H1 (cell line): ENCODE measurements at regions not wholly inside any gene's neighbourhood (a gene's known extent, or its start where the extent isn't known, plus 50 kb on each side); places are given as distances from the start of the nearest gene placed in this dataset.
"Not testable (repeated sequence)": the region's sequence is repeated elsewhere in the genome, so short reads cannot be mapped to it uniquely, and the experiment has no call there.

Experiments used
- BRCA1 ChIP-seq: IDR thresholded peaks from 2 replicates; pipeline ENCODE4 v1.6.1; 2012; ENCODE audit warnings: low read depth, low read length, improper control_type of control experiment
- EZH2 ChIP-seq: fragments of 200-600 bp; sonication (generic); IDR thresholded peaks from 2 replicates; pipeline ENCODE4 v1.7.1; 2012; ENCODE audit warnings: low read depth, mild to moderate bottlenecking, moderate library complexity, low read length, inconsistent platforms; ENCODE audit not compliant: severe bottlenecking
- POLR2A ChIP-seq, 2 experiments: IDR thresholded peaks; 1 replicate in 1 of 2; 2 replicates in 1 of 2; pipeline ENCODE4 v1.6.1; 2011; ENCODE audit warnings: low read depth in 2 of 2, low read length in 2 of 2, mild to moderate bottlenecking in 2 of 2; ENCODE audit errors: control extremely low read depth in 1 of 2
- POLR2AphosphoS5 ChIP-seq: IDR thresholded peaks from 2 replicates; pipeline ENCODE4 v1.6.1; 2011; ENCODE audit warnings: low read depth, low read length
- TAF1 ChIP-seq: IDR thresholded peaks from 2 replicates; pipeline ENCODE4 v1.6.1; 2011; ENCODE audit warnings: mild to moderate bottlenecking, low read depth, low read length
- TF ChIP-seq, protein P1 (sequence below), 3 experiments: IDR thresholded peaks; 1 replicate in 2 of 3; 2 replicates in 1 of 3; pipeline versions ENCODE4 v1.5.1 to v1.6.1; 2011; ENCODE audit warnings: low read length in 3 of 3, mild to moderate bottlenecking in 3 of 3, inconsistent platforms in 2 of 3, low read depth in 1 of 3, moderate library complexity in 1 of 3; ENCODE audit not compliant: insufficient read depth in 1 of 3; ENCODE audit errors: control extremely low read depth in 1 of 3

DNA sequence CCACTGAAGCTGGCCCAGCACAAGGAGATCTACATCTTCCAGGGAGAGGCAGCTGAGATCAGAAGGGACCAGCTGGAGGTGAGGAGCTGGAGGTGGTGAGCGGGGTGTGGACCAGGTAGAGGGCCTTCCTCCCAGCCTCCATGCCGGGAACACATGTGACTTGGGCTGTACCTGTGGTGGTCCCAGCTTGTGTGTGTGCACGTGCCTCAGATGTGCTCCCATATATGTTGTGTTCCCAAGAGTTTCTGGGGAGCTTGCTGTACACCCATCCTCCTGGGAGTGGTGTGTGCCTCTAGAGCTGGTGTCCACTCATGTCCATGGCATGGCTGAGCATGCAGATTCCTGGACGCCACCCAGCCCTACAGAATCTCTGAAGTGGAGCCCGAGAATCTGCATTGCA, 183.7 kb upstream of the AKAP13 start:
- TF ChIP-seq, protein P1, sequence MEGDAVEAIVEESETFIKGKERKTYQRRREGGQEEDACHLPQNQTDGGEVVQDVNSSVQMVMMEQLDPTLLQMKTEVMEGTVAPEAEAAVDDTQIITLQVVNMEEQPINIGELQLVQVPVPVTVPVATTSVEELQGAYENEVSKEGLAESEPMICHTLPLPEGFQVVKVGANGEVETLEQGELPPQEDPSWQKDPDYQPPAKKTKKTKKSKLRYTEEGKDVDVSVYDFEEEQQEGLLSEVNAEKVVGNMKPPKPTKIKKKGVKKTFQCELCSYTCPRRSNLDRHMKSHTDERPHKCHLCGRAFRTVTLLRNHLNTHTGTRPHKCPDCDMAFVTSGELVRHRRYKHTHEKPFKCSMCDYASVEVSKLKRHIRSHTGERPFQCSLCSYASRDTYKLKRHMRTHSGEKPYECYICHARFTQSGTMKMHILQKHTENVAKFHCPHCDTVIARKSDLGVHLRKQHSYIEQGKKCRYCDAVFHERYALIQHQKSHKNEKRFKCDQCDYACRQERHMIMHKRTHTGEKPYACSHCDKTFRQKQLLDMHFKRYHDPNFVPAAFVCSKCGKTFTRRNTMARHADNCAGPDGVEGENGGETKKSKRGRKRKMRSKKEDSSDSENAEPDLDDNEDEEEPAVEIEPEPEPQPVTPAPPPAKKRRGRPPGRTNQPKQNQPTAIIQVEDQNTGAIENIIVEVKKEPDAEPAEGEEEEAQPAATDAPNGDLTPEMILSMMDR (IDR thresholded peaks at IDR 0.05; ENCODE audit: control extremely low read depth in 1 of 3, insufficient read depth in 1 of 3, low read depth in 1 of 3, low read length in 3 of 3) = not testable (repeated sequence)
- not testable (repeated sequence) for TF ChIP-seq POLR2A (IDR thresholded peaks at IDR 0.05; ENCODE audit: control extremely low read depth in 1 of 2, low read depth in 2 of 2, low read length in 2 of 2); BRCA1; TAF1; POLR2AphosphoS5; EZH2
